IMR-90 (cell line): ENCODE measurements at regions not wholly inside any gene's neighbourhood (a gene's known extent, or its start where the extent isn't known, plus 50 kb on each side); places are given as distances from the start of the nearest gene placed in this dataset.

Experiments
- ATAC-seq: fragments of 200-7000 bp; cut with Tn5 transposase; 2 replicates; pipeline ENCODE4 v1.9.1; 2020; ENCODE audit warnings: low read depth, mild to moderate bottlenecking, moderate library complexity
- BruUV-seq: library from RNA; stranded (reverse); fragments of 400-500 nt; replicated peaks from 2 replicates; lab custom pipeline; 2021; lab: Mats Ljungman, UMichigan
- CTCF ChIA-PET: fragments of 300-600 bp; formaldehyde crosslinking; extraction: SDS; loops from one replicate; lab custom pipeline; 2021; ENCODE audit warnings: antibody characterized with exemption; lab: Yijun Ruan, JAX
- POLR2A ChIA-PET: fragments of 300-600 bp; sonication (Branson Sonifier 250); formaldehyde crosslinking; loops from one replicate; lab custom pipeline; 2022; ENCODE audit warnings: antibody characterized with exemption; ENCODE audit not compliant: unreplicated experiment; lab: Charles Lee
- DNase-seq: peaks from one replicate; pipeline ENCODE4 v3.0.0; 2013
- H2AFZ ChIP-seq: replicated peaks from 2 replicates; pipeline ENCODE3; 2013; ENCODE audit warnings: low read length, mild to moderate bottlenecking; ENCODE audit not compliant: poor library complexity
- H2AK5ac ChIP-seq: 2 replicates; pipeline ENCODE4 v1.6.1; 2013; ENCODE audit warnings: low read depth, low read length, inconsistent platforms
- H2AK9ac ChIP-seq: replicated peaks from 2 replicates; pipeline ENCODE3; 2013; ENCODE audit warnings: mild to moderate bottlenecking, low read depth, low read length, moderate library complexity; ENCODE audit not compliant: poor library complexity
- H2BK120ac ChIP-seq: 2 replicates; pipeline ENCODE4 v1.6.1; 2013; ENCODE audit warnings: low read depth, low read length, inconsistent platforms
- H2BK15ac ChIP-seq: 3 replicates; pipeline ENCODE4 v1.6.1; 2013; ENCODE audit warnings: low read depth, low read length, inconsistent platforms
- H2BK20ac ChIP-seq: 2 replicates; pipeline ENCODE4 v1.6.1; 2013; ENCODE audit warnings: low read depth, mild to moderate bottlenecking, inconsistent platforms, low read length, moderate library complexity
- H2BK5ac ChIP-seq: 2 replicates; pipeline ENCODE4 v1.6.1; 2013; ENCODE audit warnings: mild to moderate bottlenecking, low read depth, low read length, inconsistent platforms; ENCODE audit not compliant: poor library complexity, severe bottlenecking
- H3K14ac ChIP-seq: replicated peaks from 2 replicates; pipeline ENCODE4 v1.6.1; 2013; ENCODE audit warnings: low read depth, low read length, inconsistent platforms
- H3K18ac ChIP-seq: 2 replicates; pipeline ENCODE4 v1.6.1; 2013; ENCODE audit warnings: low read depth, low read length, control low read depth
- H3K23ac ChIP-seq: 2 replicates; pipeline ENCODE4 v1.6.1; 2013; ENCODE audit warnings: low read depth, low read length, inconsistent platforms
- H3K27ac ChIP-seq: 2 replicates; pipeline ENCODE4 v1.5.1; 2013; ENCODE audit warnings: mild to moderate bottlenecking, control low read depth, low read length; ENCODE audit not compliant: insufficient read depth
- H3K27me3 ChIP-seq: 2 replicates; pipeline ENCODE4 v1.6.1; 2013; ENCODE audit warnings: low read length; ENCODE audit not compliant: control insufficient read depth, insufficient read depth
- H3K36me3 ChIP-seq: 2 replicates; pipeline ENCODE4 v1.6.1; 2013; ENCODE audit warnings: low read length, mixed read lengths; ENCODE audit not compliant: control insufficient read depth, insufficient read depth
- H3K4ac ChIP-seq: 2 replicates; pipeline ENCODE4 v1.6.1; 2013; ENCODE audit warnings: low read depth, low read length, inconsistent platforms
- H3K4me1 ChIP-seq: 2 replicates; pipeline ENCODE4 v1.6.1; 2013; ENCODE audit warnings: low read length, mixed read lengths; ENCODE audit not compliant: control insufficient read depth, insufficient read depth
- H3K4me2 ChIP-seq: 2 replicates; pipeline ENCODE4 v1.6.1; 2013; ENCODE audit warnings: low read depth, mild to moderate bottlenecking, control low read depth, low read length, moderate library complexity
- H3K4me3 ChIP-seq: 2 replicates; pipeline ENCODE4 v1.5.1; 2013; ENCODE audit warnings: low read depth, mild to moderate bottlenecking, control low read depth, low read length, moderate library complexity; ENCODE audit not compliant: insufficient read depth
- H3K56ac ChIP-seq: 2 replicates; pipeline ENCODE4 v1.6.1; 2013; ENCODE audit warnings: low read length, inconsistent platforms; ENCODE audit not compliant: insufficient read depth; ENCODE audit errors: extremely low read depth
- H3K79me1 ChIP-seq, 2 experiments: 2 replicates each; pipeline ENCODE4 v1.6.1; 2013; ENCODE audit warnings: low read length in 2 of 2, inconsistent platforms in 1 of 2, low read depth in 1 of 2
- H3K9ac ChIP-seq: 2 replicates; pipeline ENCODE4 v1.6.1; 2013; ENCODE audit warnings: low read depth, low read length, control low read depth
- H3K9me1 ChIP-seq: 2 replicates; pipeline ENCODE4 v1.6.1; 2013; ENCODE audit warnings: low read length, inconsistent platforms; ENCODE audit not compliant: insufficient read depth
- H3K9me3 ChIP-seq: 2 replicates; pipeline ENCODE4 v1.6.1; 2013; ENCODE audit warnings: low read length; ENCODE audit not compliant: control insufficient read depth, insufficient read depth
- H4K20me1 ChIP-seq: 2 replicates; pipeline ENCODE4 v1.6.1; 2013; ENCODE audit warnings: low read length, inconsistent platforms; ENCODE audit not compliant: insufficient read depth
- H4K5ac ChIP-seq: 2 replicates; pipeline ENCODE4 v1.6.1; 2013; ENCODE audit warnings: mild to moderate bottlenecking, low read depth, low read length, control low read depth
- H4K8ac ChIP-seq, 2 experiments: 2 replicates each; pipeline ENCODE4 v1.6.1; 2013; ENCODE audit warnings: low read depth in 2 of 2, low read length in 2 of 2, control low read depth in 1 of 2, inconsistent platforms in 1 of 2
- H4K91ac ChIP-seq: 2 replicates; pipeline ENCODE4 v1.6.1; 2013; ENCODE audit warnings: low read depth, low read length, inconsistent platforms; ENCODE audit not compliant: insufficient read depth
- BHLHE40 ChIP-seq: fragments of 150-350 bp; IDR thresholded peaks from 2 replicates; pipeline ENCODE4 v1.6.1; 2016; ENCODE audit warnings: mild to moderate bottlenecking, low read depth, low read length
- CEBPB ChIP-seq: IDR thresholded peaks from 2 replicates; pipeline ENCODE4 v1.6.1; 2012; ENCODE audit warnings: low read depth, low read length, improper control_type of control experiment
- CHD1 ChIP-seq: IDR thresholded peaks from 2 replicates; pipeline ENCODE4 v1.6.1; 2012; ENCODE audit warnings: low read depth, low read length, improper control_type of control experiment
- CTCF ChIP-seq: conservative IDR thresholded peaks from 2 replicates; pipeline ENCODE4 v1.5.1; 2012; ENCODE audit warnings: mild to moderate bottlenecking, low read depth, low read length, improper control_type of control experiment
- ELK1 ChIP-seq: fragments of 150-350 bp; IDR thresholded peaks from 2 replicates; pipeline ENCODE4 v1.6.1; 2016; ENCODE audit warnings: low read depth, mild to moderate bottlenecking, low read length, moderate library complexity, borderline replicate concordance
- MAFK ChIP-seq: IDR thresholded peaks from 2 replicates; pipeline ENCODE4 v1.6.1; 2012; ENCODE audit warnings: low read depth, low read length, improper control_type of control experiment
- MAZ ChIP-seq: IDR thresholded peaks from 2 replicates; pipeline ENCODE4 v1.6.1; 2012; ENCODE audit warnings: low read depth, mild to moderate bottlenecking, low read length, improper control_type of control experiment, moderate library complexity, borderline replicate concordance
- MXI1 ChIP-seq: IDR thresholded peaks from 2 replicates; pipeline ENCODE4 v1.6.1; 2012; ENCODE audit warnings: low read depth, mild to moderate bottlenecking, low read length, moderate library complexity, borderline replicate concordance
- NFE2L2 ChIP-seq: fragments of 150-350 bp; IDR thresholded peaks from 2 replicates; pipeline ENCODE4 v1.6.1; 2016; ENCODE audit warnings: low read depth, mild to moderate bottlenecking, low read length
- POLR2A ChIP-seq: IDR thresholded peaks from 2 replicates; pipeline ENCODE4 v1.6.1; 2012; ENCODE audit warnings: mild to moderate bottlenecking, low read depth, low read length
- RAD21 ChIP-seq: IDR thresholded peaks from 2 replicates; pipeline ENCODE4 v1.6.1; 2012; ENCODE audit warnings: low read length, improper control_type of control experiment
- RCOR1 ChIP-seq: IDR thresholded peaks from 2 replicates; pipeline ENCODE4 v1.6.1; 2012; ENCODE audit warnings: mild to moderate bottlenecking, low read length, improper control_type of control experiment; ENCODE audit not compliant: insufficient replicate concordance
- RFX5 ChIP-seq: IDR thresholded peaks from 2 replicates; pipeline ENCODE4 v1.8.0; 2012; ENCODE audit warnings: low read depth, mild to moderate bottlenecking, low read length, moderate library complexity
- SMC3 ChIP-seq: fragments of 150-350 bp; IDR thresholded peaks from 2 replicates; pipeline ENCODE4 v1.6.1; 2016; ENCODE audit warnings: low read depth, mild to moderate bottlenecking, antibody characterized with exemption, low read length, moderate library complexity
- USF2 ChIP-seq: fragments of 150-350 bp; IDR thresholded peaks from 2 replicates; pipeline ENCODE4 v1.6.1; 2017; ENCODE audit warnings: mild to moderate bottlenecking, antibody characterized with exemption, low read length, low read depth
- WGBS, 2 experiments: methylation state at CpG; one replicate each; pipeline versions ENCODE4 v1.1.5 to v1.1.7; 2013; ENCODE audit warnings: missing lambda C conversion rate in 2 of 2; ENCODE audit not compliant: insufficient read length in 1 of 2; ENCODE audit errors: extremely low coverage in 2 of 2; 5-methylcytosine and 5-hydroxymethylcytosine counted together
- dilution Hi-C: fragments of 300-500 bp; cut with HindIII; formaldehyde crosslinking; loops from one replicate; pipeline ENCODE4 v1.14.3; 2018; ENCODE audit warnings: low sequenced_read_pairs; ENCODE audit not compliant: unreplicated experiment
- in situ Hi-C: fragments of 300-500 bp; cut with MboI; formaldehyde crosslinking; loops from 3 replicates; pipeline ENCODE4 v1.14.3; 2019; ENCODE audit warnings: low sequenced_read_pairs, inconsistent platforms, mixed read lengths
- intact Hi-C: fragments of 100-400 bp; cut with micrococcal nuclease; formaldehyde crosslinking; loops from 2 replicates; pipeline ENCODE4 v1.10.0; 2022

- no peak overlapping the region for H4K5ac ChIP-seq
- no peak overlapping the region for H2BK5ac ChIP-seq
- no peak overlapping the region for H3K27ac ChIP-seq
- dilution Hi-C loops: no loop called here
- H2BK20ac ChIP-seq: no peak overlapping the region
- H3K9me3 ChIP-seq: peaks cover 30% of the 10 kb centered on the region
- H3K9me1 ChIP-seq: no peaks in the 10 kb centered on the region
- no peak overlapping the region for H3K14ac ChIP-seq
- H4K20me1 ChIP-seq: no peaks in the 10 kb centered on the region
- H3K56ac ChIP-seq: no peak overlapping the region
- ChIA-PET CTCF (no interaction called here), POLR2A (no interaction called here)
- no peak overlapping the region for H3K4ac ChIP-seq
- intact Hi-C loops: no loop called here
- H2AK9ac ChIP-seq: no peak overlapping the region
- H3K4me3 ChIP-seq: no peak overlapping the region
- in situ Hi-C loops: no loop called here
- H3K36me3 ChIP-seq: no peaks in the 10 kb centered on the region
- no peaks in the 10 kb centered on the region for H3K27me3 ChIP-seq
- H2BK15ac ChIP-seq: no peak overlapping the region
- no TSS peak for BruUV-seq
- H3K23ac ChIP-seq: no peak overlapping the region
- H2BK120ac ChIP-seq: no peak overlapping the region
- H4K8ac ChIP-seq: no peak overlapping the region
- DNase-seq (no peak), ATAC-seq (no peak)
- no peak overlapping the region for H3K9ac ChIP-seq
- H3K18ac ChIP-seq: no peak overlapping the region
- no peak overlapping the region for H2AFZ ChIP-seq
- H4K91ac ChIP-seq: no peak overlapping the region
- no peaks in the 10 kb centered on the region for H3K79me1 ChIP-seq
- H2AK5ac ChIP-seq: no peak overlapping the region
- H3K4me1 ChIP-seq: no peaks in the 10 kb centered on the region
- no peak overlapping the region for H3K4me2 ChIP-seq
- WGBS, 2 experiments: 63% methylated on average over 5 of the region's 10 CpGs; no CpG with 5 or more reads in 1 of the 2 experiments
- TF ChIP-seq USF2 (no peak), MAFK (no peak), ELK1 (no peak), POLR2A (no peak), RCOR1 (no peak), CEBPB (no peak), CTCF (no peak), RAD21 (no peak), MXI1 (no peak), BHLHE40 (no peak), MAZ (no peak), SMC3 (no peak), NFE2L2 (no peak), RFX5 (no peak), CHD1 (no peak)
Observed at GRCh38 chr10:128793726-128794655, 667.8 kb upstream of the MKI67 start.
